ENCODE measurements at regions not wholly inside any gene's neighbourhood (a gene's known extent, or its start where the extent isn't known, plus 50 kb on each side); places are given as distances from the start of the nearest gene placed in this dataset.

DNA sequence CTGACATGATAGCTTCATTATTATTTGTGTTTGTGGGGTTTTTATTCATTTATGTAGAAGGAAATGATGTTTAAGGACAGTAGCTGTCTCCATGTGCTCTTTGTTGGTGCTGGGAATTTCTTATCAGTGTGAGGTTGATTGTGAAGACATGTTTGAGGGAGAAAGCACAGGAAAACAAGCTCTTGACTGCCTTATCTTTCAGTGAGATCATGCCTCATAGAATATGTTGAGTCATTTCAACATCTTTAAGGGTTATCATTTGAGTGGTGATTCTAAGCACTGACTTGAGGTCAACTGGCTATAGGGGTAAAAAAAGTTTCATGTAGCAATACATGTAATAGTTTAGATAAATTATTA, 405.1 kb upstream of the ADAMTS5 start:
- TF ChIP-seq, protein P1, sequence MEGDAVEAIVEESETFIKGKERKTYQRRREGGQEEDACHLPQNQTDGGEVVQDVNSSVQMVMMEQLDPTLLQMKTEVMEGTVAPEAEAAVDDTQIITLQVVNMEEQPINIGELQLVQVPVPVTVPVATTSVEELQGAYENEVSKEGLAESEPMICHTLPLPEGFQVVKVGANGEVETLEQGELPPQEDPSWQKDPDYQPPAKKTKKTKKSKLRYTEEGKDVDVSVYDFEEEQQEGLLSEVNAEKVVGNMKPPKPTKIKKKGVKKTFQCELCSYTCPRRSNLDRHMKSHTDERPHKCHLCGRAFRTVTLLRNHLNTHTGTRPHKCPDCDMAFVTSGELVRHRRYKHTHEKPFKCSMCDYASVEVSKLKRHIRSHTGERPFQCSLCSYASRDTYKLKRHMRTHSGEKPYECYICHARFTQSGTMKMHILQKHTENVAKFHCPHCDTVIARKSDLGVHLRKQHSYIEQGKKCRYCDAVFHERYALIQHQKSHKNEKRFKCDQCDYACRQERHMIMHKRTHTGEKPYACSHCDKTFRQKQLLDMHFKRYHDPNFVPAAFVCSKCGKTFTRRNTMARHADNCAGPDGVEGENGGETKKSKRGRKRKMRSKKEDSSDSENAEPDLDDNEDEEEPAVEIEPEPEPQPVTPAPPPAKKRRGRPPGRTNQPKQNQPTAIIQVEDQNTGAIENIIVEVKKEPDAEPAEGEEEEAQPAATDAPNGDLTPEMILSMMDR (IDR thresholded peaks at IDR 0.05): no peak
- no peak for TF ChIP-seq POLR2A (IDR thresholded peaks at IDR 0.05)
